Fibroblast of skin of right quadriceps (primary cell): ENCODE measurements at regions not wholly inside any gene's neighbourhood (a gene's known extent, or its start where the extent isn't known, plus 50 kb on each side); places are given as distances from the start of the nearest gene placed in this dataset.

Source experiments
- DNase-seq: peaks from one replicate; pipeline ENCODE4 v3.0.0-alpha.2; 2013

DNA sequence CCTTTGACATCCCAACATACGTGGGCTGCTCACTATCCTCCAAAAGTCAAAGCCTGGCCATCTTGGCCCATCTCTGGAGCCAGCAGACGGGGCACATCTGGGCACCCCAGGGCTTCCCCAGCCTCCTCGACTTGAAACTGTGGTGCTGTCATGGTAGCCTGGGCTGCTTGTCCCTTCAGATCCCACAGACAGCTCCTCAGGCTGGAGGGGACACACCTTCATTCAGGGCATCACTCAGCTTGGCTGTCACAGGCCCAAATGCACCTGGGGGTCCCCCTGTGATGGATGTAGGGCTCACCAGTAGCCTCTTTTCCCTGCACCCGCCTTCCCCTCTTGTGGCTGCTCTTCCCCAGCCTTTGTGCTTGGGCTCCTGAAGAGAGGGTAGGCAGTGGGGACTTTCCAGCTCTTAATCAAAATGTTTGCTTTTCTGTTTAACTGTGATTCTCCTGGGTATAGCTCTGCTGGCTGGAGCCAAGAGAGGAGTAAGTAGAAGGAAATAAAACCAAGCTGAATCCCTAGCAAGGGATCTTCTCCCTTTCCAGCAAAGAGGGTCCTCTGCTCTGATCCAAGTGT lies 92.3 kb downstream of the GYPC start:
- no peak for DNase-seq

DNA sequence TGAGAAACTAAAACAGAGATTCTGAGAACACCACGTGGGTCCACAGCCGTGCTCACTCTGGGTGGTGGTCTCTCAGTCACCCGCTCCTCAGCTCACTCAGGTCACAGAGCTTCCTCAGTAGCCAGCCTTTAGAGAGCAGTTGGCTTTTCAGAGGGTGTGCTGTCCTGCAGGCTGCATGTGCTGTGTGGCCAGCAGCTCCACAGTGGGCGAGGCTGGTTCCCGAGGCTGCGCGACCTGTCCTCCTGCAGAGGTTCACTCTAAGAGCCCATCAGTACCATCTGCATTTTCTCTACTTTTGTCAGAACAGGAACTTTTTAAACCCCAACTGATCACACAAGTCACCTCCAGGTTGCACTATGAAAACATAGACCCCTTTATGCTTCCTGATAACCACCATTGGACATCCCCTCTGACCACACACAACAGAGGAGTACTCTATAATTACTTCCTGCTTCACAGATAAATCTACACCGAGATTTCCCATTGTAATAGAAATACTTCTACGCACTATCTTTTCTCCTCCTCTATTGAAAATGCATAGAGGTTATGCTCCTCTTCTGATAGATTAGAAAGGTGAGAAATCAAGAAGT lies 93.1 kb downstream of the GYPC start:
- no peak for DNase-seq

DNA sequence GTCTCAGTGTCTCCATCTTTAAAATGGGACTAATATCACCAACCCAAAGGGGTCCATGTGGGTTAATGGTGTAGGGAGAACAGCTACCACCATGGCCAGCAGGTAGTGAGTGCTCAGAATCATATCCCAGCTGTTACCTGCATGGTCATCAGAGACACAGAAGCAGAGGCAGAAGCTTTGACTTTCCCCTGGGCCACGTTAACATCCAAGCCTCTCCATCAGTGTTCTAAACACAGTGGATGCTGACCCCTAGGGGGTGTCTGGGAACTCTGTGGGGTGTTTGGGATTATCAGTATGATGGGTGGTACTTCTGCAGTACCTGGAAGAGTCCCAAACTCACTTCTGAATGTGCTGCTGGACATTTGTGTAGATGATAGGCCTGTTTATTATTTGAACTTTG lies 93.6 kb downstream of the GYPC start:
- no peak for DNase-seq

DNA sequence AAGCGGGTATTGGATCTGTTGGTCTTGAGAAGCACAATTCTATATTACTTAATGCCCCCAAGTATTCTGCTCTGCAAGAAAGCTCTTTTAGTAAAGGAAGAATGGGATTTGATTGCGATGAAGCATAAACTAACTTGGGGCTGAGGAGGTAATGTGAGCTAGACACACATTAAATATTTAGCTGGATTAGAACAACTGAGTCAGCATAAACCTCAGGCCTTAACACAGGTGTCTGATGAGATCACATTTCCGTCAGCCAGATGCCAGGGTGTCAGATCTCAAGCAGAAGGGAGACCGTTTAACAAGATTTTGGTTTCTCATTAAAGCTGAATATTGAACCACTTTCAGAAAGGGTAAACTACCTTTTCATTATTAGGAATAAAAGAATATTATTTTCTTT lies 94.5 kb downstream of the GYPC start:
- DNase-seq = no peak

DNA sequence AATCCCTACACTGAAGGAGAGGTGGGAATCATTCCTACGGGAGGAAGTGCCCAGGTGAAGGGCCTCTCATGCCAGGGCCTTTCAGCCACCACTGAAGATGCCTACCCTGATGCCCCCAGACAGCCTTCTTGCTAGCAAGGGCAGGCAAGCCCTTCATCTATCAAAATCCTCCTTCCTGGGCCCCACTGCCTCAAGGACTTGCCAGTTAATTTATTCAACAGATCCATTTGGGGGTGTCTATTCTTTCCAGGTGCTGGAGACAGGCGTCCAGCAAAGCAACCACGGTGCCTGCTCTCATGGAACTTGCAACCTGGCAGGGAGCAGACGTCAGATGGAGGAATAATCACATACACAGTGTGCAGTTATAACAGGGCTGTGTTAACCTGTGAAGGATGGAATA lies 95.5 kb downstream of the GYPC start:
- no peak for DNase-seq

DNA sequence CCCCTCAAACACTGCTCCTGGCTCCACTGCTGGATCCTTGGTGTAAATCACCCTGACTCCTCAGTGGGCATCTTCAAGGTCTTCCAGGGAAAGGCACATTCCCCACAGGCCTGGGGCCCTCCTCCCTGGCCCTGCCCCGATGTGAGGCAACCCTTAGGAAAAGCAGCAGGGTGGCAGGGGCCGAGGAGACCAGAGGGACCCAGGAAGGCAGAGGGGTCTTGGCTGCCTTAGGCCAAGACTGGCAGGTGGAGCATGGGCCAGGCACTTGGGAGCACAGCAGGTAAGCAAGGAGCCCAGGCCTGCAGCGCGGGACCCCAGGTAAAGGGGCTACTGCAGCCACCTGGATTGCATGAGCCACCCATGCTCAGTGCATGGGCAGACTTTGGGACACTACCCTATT lies 96.9 kb downstream of the GYPC start:
- no peak for DNase-seq

DNA sequence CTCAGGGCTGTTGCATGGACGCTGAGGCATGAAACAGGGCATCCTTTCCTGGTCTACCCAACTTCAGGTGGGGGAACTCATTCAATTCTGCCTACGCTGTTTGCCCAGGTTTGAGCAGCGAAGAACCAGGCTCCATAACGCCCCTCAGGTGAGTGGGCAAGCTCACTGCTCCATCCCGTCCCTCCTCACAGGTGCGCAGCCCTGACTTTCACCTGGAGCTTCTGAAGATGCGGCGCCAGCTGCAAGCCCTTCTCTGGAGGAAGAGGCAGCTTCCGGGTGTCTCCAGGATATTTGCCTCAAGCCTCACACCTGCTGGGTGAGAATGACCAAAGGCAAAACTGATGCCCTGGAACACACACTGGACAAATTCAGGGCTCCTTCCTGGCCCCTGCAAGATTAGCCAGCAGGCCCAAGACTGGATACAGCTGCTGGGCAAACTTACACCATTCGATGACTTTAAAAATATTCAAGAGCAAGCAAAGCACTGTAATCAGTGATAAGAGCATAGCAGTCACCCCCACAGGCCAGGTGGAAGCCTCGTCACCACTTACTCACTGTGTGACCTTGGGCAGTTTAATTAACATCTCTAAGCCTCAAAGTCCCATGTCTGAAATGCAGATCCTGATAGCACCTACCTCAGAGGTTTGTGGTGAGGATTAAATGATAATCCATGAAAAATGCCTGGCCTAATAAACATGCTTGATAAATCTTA lies 97.7 kb downstream of the GYPC start:
- no peak for DNase-seq

DNA sequence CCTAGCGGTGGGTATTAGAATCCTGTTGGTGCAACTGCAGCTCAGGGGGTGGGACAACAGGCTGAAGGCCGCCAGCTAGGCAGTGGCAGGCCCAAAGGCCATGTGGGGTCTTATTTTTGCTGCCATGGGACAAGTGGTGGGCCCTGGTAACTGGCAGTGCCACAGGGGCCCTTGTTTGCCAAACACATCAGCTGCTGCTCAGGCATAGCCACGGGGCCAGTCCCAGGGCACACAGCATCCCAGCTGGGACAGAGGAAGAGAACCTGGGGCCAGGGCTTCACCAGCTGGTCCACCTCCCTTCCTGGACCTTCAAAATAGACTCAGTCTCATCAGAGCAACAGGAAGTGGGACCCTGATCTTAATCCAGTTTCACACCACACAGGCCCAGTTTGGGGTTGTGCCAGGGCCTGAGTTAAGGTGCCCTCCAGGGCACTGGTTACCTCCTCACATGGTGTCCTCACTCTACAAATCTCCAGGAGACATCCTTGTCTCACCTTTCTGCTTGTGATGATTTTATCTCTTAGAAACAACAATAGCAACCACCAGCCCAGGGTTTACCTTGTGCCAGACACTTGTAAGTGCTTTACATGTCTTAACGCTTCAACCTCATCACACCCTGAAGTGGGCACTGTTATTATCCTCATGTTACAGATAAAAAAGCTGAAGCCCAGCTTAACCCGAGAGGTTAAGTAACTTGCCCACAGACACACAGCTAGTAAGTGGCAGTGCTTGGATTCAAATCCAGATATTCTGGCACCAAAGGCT lies 98.5 kb downstream of the GYPC start:
- DNase-seq = no peak

DNA sequence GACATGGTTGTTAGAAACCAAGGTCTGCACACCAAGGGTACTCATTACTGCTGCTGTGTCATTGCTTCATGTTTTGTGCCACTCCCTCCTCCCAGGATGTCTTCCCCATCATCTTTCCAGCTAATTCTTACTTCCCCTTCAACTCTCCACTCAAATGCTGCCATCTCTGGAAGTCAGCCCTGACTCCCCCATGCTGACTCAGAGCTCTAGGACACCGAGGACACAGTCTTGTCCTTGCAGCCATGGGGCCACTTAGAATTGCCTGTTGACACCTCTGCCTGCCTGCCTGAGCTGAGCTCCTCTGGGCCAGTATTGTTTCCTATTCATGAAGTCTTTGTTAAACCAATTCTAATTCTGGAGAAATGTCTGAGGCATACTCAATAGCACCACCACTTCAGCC lies 100.2 kb downstream of the GYPC start:
- DNase-seq = no peak

DNA sequence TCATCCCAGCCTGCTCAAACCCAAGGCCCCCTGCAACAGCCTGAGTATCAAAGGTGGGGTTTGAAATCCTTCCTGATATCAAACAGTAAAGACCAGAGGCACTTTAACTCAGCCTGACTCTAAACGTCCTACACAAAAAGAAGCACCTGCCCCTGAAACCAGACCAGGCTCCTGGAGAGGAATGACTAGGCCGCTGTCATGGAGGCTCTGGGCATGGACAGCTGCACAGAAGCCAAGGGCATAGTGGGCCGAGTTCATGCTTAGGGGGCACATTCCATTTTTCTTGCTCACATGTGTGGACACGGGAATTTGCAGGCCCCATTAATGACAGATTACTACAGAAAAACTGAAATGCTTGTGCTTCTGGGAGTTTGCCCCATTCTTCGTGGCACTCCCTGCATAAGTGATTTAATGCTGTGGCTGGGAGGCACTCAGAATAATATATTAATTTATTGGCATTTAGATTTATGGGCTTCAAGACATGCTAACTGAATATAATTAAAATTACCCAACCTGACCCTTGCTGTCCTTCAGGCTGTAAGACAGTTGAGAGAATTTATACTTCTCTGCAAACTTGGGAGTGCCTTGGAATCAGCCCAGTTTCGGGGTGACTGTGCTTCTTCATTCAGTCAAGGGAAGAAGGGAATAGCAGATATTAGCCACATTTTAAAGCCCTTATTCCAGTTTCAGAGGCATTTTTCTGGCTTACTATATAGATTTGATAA lies 105.5 kb downstream of the GYPC start:
- DNase-seq = no peak

DNA sequence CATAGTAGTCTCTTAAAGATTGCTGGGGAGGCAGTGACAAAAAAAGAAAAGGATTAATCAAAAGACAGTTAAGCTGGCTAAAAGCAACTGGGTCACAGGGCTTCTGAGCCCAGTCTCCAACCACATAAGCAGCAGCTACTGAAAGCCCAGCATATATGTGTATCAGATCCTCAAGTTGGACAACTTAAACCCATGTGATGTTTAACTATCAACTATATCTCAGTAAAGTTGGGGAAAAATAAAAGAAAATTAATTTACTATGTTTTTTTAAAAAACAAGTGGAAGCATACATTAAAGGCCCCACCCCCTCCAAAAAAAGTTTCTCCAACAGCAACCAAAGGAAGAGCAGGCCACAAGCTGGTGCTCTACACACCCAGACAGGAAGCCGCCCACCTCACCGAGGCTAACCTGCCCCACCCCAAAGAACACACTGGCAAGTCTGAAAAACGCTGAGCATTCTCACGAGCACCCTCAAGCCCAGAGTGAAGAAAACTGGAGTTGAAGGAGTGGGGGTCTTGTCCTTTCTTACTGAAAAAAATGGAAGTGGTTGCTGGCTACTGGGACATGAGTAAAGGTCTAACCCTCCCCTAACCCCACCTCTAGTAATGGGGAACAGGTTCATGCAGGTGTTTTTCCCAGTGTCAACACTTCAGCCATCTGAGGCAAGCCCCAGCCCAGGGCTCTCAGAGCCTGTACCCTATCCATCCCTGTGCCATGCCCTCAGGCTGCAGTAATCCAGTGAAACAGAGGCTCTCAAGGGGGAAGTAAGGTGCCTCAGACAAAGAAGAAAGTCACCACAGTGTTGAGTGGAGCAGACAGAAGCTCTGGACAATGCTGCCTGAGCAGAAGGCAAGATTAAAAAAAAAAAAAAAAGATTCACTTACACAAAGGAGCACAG lies 106.3 kb downstream of the GYPC start:
- no peak for DNase-seq

DNA sequence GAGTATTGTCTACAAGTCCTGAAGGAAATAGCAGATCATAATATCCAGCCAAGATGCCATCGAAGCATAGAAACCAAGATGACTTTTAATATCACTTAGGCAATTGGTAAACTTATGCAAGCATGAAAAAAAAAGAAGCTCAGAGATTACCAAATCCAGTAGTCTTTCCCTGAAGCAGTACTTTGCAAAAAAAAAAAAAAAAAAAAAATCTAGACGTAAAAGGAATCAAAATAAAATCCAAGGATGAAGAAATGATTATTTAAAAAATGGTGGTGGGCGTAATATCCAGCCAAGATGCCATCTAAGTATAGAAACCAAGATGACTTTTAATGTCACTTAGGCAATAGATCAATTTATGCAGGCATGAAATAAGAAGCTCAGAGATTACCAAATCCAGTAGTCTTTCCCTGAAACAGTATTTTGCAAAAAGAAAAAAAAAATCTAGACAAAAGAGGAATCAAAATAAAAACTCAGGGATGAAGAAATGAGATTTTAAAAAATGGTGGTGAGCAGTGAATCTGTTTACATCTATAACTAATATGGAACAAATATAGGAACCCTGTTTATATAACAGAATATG lies 108.8 kb downstream of the GYPC start:
- DNase-seq = no peak

DNA sequence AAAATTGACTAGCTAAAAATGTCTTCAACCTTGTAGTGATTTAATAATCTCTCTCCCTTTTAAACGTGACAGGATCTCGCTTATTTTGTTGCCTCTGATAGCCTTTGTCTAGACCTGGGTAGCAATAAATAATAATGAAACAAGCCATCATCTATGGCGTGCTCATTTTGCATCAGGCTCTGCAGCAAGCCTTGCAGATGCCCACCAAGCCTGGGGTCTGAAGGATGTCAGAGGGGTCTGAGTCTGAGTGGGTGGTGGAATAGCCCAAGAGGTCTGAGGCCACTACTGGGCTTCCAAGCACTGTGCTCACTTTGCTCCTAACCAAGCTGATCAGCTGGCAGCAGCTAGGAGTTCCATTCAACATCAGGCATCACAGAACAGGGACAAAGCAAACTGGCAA lies 109.4 kb downstream of the GYPC start:
- DNase-seq = no peak

DNA sequence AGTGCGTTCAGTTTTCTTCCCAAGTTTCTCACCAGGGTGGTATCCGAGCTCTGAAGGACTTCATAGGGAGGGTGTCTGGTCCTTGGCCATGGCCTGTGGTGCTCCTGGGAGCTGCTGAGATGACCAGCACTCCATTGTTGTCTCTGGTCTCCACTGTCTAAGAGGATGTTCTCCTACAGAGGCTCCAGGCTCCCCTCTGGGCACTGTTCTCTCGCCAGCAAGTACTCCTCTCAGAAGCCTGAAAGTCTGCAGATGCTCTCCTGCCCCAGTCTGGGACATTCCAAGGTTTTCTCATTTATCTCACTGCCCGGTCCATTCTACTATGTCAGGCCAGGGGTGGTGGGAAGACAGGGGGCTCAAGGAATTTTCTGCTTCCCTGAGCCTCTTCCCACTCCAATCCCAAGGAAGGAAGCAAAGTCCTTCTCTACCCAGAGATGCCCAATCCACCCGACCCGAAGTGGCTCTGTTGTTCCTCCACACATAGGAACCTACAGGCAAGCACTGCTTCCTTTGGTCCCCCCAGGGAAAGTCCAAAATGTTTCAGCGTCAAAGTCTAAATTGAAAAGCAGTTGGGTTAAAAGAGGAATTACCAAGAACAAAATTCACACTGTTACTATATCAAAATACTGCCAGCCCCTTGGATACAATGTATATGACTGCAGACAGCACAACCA lies 110.5 kb downstream of the GYPC start:
- no peak for DNase-seq

DNA sequence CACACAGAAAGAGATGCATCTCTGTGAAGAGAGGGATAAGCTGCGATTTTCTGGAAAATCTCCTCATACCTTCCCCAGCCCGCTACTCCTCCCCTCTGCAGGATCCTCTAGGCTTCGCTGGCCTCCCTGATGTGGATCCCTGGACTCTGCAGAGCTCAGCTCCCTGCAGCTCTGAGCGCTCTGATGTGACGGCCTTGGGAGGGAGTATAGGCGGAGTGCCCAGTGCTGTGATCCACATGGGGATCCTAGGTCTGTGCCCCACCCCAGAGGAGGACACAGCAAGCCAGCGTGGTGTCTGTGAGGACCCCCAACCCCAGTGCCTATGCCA lies 111.0 kb downstream of the GYPC start:
- DNase-seq = no peak

DNA sequence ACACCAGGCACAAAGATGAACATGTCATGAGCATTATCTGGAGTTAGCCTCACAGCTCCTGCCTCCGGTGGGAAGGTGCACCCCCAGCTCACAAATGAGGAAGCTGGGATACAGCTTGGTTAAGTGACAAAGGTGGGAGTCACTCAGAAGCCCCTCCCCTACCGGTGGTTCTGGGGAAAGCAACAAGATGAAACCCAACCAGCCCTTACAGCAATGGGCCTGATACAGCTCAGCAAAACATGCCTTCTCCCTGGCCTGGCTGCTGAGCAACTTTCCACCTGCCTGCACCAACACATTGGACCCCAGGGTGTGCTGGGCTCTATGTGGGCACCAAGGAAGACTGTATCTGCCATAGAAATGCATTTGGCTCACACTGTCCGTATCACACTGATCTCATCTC lies 113.2 kb downstream of the GYPC start:
- no peak for DNase-seq

DNA sequence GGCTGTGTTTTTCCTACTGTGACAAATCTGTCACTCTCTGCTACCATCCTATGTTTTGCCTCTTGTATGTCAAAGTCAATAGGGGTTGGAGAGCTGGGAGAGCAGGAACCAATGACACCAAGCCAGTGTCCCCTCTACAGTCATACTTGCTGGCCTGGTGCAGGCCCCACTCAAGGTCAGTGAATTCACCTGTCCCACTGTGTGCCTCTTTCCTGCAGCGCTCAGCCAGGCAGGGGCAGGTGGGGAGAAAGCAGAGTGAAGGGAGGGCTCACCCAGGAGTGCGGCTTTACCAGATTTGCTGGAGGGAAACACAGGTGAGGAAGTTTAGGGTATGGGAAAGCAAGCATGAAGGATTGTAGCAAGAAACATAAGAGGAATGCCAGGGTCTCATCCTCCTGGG lies 114.5 kb downstream of the GYPC start:
- DNase-seq = no peak

DNA sequence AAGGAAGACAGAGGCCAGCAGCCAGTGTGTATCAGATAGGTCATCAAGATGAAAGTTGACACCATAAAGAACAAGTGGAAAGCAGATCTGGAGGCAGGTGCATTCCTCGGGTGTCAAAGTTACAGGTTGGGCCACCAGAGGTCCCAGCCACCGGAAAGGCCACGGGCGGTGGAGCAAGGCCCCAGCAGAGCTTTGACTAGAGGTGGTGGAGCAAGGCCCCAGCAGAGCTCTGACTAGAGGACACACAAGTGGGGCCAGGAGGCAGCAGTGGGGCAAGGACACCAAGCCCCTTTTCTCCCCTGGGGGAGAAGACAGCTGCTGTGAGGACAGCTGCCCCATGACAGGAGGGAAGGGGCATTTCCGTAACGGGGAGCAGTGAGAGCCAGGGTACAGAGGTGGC lies 115.1 kb downstream of the GYPC start:
- no peak for DNase-seq

DNA sequence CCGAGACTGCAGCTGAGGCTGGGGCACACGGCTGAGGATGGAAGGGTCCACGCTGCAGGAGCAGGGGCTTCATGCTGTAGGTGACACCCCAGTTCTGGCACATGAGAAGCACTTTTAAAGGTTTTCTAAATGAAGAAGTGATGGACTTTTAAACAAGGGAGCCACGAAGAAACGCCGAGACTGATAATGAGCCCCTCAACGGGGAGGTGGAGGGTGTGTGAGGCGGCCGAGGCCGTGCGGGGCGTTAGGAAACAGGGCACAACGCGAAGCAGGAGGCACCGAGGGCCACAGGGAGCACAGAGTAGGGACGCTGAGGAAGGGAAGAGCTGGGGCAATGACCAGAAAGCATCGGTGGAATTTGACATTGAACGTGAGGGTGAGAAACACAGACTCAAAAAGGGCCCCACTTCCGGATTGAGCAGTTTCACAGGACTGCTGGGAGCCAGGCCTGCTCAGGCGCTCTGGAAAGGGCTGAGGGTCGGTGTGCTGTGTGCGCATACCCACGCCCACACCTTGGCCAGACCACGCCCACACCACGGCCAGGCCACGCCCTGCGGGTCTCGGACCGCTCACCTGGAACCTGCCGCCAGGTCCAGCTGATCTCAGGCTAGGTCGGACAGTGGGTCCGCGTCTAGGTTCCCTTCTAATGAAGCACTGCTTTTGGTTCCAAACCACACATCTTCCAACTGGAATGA lies 115.7 kb downstream of the GYPC start:
- no peak for DNase-seq

DNA sequence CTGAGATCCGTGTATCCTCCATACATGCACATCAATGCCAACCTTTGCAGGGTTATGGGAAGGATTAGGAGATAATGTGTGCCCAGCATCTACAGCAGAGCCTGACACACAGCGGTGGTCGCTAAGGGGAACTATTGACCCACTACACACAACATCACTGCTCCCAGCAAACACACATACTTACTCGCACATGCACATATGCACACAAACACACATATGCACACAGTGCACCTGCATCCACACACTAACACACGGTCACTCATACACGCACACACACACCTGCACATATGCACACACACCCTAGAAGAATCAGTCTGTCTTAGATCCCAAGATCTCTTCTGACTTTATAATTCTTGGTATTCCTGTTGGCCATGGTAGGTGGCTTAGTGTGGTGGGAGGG lies 118.3 kb downstream of the GYPC start:
- no peak for DNase-seq

DNA sequence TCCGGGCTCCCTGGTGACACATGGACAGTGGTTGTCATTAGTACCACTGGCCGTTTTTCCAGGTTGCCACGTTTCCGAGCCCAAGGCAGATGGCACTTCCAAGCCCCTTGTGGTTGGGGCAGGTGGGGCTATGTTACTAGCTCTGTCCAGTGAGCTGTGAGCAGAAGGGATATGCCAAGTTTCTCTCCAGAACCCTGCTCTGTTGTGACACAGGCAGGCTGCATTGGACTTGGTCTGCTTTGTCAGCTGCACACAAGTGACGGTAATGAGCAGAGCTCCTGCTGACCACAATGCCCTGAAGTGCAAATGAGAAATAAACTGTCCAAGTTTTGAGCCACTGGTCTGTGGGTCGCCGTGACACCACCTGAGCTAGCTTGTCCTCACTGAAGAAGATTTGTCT lies 118.8 kb downstream of the GYPC start:
- no peak for DNase-seq
